DMS79 treated with DMSO at 0.1 percent for 48 hours (cell line): ENCODE measurements at regions not wholly inside any gene's neighbourhood (a gene's known extent, or its start where the extent isn't known, plus 50 kb on each side); places are given as distances from the start of the nearest gene placed in this dataset.
"Not testable (repeated sequence)": the region's sequence is repeated elsewhere in the genome, so short reads cannot be mapped to it uniquely, and the experiment has no call there.

ENCODE experiments used
- DNase-seq: peaks from one replicate; lab custom pipeline; 2025; lab: John Stamatoyannopoulos, UW

DNA sequence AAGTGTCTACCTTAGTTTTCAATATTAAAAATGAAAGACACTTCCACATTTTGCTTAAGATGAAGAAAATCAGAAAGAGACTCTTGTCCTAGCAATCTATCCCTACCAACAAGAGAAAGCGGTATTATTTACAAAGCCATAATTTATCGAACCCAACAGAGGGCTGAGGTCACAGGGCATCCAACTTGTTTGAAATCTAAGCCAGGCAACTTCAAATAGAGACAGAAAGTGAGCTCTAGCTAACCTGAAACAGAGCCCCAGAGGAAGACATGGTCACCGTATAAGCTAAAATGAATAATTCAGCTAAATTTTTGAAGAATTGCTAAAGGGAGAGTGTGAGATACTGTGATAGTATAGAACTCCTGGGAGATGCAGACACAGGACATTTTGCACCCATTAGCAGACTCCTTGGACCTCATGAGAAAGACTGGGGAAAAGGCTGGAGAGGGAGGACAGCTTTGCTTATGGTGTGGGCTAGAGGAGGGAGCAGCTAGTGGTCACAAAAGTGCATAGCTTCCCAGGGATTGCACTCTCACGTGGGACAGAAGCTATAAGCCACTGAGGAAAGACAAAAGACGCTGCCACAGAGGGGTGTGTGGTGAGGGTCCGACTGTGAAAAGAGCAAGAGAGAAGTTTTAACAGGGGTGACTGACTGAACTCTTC, 624.2 kb upstream of the GRIN3A start:
- DNase-seq: no peak

DNA sequence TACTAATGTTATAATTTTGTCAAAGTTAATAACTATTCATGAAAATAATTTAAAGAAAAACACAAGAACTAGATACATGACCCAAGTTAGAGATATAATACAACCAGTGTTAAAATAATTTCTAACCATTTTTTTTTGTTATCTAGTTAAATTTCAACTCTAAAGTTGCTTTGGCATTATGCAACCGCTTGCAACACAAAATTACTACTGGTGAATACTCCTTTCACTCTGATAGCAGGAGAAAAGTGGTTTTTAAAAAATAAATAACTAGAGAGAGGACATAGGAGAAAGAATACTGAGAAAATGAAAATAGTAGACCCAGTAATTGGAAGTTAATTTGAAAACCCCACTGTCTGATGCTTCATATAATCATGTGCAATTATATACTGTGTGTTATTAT, 622.4 kb upstream of the GRIN3A start:
- DNase-seq: no peak

DNA sequence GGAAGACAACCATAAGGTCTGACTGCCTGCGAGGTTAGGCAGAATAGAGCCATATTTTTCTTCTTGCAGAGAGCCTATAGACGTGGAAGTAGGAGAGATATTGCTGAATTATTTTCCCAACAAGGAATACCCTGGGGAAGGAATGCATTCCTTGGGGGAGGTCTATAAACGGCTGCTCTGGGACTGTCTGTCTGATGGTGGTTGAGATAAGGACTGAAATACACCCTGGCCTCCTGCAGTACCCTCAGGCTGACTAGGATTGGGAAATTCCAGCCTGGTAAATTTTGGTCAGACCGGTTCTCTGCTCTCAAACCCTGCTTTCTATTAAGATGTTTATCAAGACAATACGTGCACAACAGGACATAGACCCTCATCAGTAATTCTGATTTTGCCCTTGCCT, 617.5 kb upstream of the GRIN3A start:
- no peak for DNase-seq

DNA sequence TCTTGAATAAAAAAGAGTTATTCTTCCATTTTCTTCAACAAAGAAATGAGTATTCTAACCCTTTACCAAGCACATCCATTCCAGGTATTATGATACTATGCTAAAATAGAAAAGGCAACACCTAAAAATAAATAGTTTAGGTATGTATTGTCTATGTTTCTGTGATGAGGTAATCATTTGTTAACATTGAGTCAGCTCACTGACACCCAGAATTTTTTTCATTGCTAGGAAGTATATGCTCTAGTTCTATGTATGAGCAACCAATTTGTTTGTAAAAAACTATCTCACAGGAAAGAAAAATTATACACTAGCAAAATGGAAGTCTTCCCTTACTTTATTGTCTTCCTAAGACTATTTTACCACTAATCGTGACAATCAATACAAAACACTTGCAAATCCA, 615.6 kb upstream of the GRIN3A start:
- DNase-seq: no peak

DNA sequence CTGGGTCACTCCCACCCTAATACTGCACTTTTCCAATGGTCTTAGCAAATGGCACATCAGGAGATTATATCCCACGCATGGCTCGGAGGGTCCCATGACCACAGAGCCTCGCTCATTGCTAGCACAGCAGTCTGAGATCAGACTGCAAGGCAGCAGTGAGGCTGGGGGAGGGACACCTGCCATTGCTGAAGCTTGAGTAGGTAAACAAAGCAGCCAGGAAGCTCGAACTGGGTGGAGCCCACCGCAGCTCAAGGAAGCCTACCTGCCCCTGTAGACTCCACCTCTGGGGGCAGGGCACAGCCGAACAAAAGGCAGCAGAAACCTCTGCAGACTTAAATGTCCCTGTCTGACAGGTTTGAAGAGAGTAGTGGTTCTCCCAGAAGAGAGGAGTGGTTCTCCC, 599.0 kb upstream of the GRIN3A start:
- not testable (repeated sequence) for DNase-seq

DNA sequence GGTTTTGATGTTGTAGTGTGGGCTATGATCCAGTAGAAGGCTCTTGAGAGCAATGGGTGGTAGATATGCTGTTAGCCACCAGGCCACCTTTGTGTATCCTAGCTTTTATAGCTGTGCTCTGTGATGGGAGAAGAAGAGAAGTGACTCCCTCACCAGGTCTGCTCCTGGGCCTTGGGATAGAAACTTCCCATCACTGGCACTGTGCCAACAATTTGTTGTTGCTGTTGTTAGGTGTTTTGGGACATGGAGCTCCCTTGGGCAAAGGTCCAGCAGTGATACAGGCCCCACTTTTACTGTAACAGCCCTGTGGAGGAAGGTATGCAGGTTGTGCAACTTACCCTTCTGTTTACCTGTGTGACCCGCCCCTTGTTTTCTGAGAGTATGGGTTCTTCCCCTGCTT, 570.9 kb upstream of the GRIN3A start:
- no peak for DNase-seq

DNA sequence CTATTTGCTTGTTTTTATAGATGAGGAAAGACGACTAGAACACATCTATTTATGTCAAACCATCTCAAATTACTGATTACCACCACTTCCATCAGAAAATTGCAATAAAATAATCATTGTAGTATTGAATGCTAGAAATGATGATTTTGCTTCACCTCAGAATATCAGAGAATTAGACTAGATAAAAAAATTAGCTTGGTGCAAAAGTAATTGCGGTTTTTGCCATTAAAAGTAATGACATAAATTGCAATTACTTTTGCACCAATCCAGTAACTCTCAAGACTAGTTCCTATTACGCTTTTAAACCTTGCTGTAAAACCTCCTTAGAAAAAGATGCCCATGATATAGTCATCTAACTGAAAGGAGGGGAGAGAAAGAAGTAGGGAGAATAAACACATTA, 556.7 kb upstream of the GRIN3A start:
- DNase-seq: no peak

DNA sequence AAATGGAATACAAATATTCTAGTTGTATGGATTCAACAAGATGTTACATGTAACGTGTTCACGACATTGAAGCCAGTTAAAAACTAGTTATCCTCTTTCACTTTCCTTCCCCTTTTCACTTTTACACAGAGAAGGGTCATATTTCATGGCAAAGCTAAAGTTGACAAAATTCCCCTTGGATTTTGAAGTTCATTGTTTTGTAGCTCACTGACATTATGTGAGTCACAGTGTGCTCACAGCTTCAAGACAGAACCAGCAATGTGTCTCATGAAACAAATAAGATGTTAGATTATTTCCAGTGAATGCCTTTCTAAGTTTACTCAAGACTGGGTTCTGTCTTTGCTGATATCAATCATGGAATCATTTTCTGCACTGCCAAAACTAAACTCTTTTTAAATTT, 535.5 kb upstream of the GRIN3A start:
- no peak for DNase-seq

DNA sequence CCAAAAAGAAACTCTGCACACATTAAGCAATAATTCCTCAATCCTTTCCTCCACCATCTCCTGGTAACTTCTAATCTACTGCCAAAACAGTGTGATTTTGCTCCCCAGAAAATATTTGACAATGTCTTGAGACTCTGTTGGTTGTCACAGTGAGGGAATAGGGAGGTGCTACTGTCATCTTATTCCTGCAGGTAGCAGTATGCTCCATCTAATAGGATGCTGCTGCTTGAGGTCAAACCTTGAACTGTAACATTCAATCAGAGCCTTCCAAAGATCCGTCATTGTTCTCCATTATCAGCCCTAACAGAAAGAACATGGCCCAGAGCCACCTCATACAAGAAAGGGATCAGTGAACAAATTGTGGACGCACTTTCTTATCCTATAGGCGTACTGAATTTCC, 514.7 kb upstream of the GRIN3A start:
- DNase-seq: no peak

DNA sequence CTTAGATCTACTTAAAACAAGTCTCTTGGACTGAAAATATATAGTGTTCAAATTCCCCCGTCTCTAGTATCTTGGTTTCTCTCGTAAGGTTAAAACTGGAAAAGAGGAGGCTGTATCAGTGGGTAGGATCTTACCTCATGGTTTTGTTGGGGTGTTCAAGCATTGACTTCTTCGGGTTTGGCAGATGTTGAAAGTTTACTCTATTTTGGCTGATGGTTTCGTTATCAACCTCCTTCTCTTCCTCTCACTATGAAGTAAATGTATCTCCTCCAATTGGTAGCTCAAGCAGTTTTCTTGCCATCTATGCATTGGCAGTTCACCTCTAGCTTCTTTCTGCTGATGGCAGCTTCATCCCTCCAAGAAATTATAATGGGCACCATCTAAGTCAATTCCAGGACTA, 506.5 kb upstream of the GRIN3A start:
- DNase-seq: no peak

DNA sequence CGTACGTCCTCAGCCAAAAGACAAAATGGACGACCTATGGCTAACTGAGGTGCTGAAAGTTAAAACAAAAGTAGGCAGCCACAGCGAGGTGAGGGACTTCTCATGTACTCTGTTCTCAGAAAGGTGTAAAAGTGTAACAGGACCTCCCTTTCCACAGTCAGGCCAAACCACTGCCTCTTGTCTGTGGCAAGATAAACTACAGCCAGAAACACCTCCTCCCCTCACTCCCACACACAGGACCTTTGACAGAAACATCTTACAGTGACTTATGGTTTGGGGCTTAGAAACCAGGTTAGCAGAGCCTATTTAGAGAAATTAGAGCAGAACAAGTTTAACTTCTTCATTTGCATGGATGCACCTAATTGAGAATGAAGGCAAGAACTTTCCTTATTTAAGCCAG, 499.1 kb upstream of the GRIN3A start:
- no peak for DNase-seq

DNA sequence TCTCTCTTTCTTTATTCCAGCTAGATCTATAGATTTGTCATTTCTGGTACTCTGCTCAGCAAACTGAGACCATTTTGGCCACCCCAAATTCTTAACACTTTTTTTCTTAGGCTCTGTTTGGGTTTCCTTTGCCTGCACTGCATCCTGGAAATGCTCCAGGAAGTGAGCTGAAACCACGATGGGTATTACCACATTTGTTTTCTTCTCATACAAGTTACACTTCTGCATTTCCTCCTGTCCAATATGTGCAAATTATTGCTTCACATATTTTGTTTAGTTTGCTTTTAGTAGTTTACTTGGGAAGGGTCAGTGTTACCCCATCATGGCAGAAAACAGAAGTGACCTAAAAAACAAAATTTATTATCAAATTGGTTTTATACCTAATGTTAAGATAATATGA, 498.6 kb upstream of the GRIN3A start:
- no peak for DNase-seq

DNA sequence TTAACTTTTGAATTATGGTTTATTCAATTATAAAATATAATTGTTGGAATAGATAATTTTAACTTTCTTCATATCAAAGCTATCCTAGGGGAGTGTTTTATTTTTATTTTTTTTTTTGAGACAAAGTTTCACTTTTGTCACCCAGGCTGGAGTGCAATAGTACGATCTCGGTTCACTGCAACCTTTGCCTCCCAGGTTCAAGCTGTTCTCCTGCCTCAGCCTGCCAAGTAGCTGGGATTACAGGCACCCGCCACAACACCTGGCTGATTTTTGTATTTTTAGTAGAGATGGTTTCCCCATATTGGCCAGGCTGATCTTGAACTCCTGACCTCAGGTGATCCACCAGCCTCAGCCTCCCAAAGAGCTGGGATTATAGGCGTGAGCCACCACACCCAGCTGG, 489.0 kb upstream of the GRIN3A start:
- DNase-seq: not testable (repeated sequence)

DNA sequence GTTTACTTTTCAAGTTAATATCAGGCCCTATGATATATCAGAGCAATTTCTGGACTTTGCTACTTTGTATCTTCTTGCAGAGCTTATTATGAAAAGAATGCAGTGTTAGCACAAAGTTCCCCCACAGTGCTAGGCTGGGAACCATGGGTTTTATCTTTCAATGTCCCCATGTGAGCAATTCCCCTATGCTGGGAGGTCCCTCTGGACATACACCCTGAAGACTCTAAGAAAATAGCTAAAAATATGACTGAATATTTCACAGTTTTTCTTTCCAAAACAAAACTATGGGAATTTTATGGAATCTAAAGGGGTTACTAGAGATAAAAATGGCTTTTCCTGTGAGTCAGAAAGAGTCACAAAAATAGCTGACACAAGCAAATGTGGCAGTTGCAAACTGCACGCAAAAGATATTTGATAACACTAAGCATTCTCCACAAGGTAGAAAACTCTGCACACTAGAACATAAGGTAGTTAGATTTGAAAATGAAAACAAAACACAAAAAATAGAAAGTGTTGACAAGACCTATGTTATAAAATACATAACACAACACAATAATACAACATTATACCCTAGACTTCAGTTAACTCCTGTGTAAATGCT, 487.5 kb upstream of the GRIN3A start:
- no peak for DNase-seq

DNA sequence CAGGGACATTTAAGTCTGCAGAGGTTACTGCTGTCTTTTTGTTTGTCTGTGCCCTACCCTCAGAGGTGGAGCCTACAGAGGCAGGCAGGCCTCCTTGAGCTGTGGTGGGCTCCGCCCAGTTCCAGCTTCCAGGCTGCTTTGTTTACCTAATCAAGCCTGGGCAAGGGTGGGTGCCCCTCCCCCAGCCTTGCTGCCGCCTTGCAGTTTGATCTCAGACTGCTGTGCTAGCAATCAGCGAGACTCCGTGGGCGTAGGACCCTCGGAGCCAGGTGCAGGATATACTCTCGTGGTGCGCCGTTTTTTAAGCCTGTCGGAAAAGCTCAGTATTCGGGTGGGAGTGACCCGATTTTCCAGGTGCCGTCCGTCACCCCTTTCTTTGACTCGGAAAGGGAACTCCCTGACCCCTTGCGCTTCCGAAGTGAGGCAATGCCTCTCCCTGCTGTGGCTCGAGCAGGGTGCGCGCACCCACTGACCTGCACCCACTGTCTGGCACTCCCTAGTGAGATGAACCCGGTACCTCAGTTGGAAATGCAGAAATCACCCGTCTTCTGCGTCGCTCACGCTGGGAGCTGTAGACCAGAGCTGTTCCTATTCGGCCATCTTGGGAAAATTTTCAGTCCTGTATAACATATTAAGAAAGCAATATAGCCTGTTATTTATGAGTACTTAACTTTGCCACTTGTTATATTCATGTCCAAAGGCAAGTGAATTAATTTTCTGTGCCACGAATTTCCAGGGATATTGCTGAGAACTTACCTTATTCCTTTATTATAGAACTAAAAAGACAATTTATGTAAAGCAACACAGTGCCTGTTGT, 485.1 kb upstream of the GRIN3A start:
- DNase-seq: not testable (repeated sequence)

DNA sequence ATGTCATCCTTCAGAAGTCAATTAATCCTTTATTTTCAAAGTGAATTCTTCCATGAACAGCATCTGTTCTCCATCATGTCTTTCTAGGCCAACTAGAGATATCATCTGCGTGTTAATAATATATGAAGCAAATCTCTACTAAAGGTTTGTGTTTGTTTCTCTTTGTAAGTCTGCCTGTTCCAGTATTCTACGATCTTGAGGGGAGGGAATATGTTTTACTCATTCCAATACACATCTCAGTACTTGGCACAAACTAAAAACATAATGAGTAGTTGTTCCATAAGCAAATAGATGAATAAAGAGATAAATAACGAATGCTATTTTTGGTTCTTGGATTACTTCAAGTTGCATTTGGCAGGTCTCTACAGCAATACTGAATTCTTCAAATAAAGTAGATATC, 470.7 kb upstream of the GRIN3A start:
- no peak for DNase-seq

DNA sequence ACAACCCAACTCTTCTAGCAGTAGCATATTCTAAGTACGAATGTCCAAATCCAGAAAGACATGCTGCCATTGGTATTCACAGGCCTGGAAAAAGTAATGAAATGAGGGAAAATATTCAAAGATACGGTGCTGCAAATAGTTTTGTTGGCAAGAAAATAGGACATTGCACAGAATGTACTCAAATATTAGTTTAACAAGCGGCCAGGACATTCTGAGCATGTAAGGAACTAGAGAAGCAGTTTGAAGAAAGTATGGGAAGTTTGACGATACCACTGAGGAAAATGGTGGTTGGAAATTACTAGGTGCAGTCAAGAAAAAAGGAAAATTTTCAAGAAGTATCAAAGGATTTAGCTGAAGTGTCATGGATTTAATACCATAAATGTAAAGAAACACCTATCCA, 468.0 kb upstream of the GRIN3A start:
- DNase-seq: no peak

DNA sequence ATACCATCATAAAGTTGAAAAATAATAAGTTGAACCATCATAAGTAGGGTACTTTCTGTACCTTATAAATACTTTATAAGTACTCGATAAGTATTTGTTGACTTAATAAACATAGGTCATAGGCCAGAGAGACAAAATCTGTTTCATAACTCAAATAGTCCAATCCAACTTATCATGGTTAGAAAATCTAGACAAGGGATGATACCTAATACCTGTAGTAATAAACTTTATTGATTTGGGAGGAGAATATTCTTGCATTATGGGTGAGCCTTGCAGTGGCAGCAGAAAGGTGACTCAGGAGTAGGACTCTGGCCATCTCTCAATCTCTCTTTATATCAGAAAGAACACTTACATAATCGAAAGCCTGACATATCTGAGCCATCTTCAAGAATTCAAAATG, 466.8 kb upstream of the GRIN3A start:
- DNase-seq: no peak

DNA sequence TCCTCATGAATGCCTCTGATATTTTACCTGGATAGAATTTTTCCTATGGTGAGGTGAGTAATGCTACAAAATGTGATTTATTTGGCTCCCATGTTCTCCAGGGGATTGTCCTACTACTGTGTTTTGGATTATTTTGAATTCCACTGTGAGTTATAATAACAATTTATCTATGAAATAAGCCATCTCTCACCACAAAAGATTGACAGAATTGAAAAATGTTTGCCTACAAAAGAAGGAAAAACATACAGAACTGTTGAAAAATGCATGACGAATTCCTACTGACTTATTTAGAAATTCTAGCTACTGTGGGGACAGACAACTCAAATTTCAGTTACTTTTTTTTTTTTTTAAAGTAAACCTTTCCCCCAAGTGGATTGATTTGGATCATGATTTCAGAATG, 463.7 kb upstream of the GRIN3A start:
- DNase-seq: no peak

DNA sequence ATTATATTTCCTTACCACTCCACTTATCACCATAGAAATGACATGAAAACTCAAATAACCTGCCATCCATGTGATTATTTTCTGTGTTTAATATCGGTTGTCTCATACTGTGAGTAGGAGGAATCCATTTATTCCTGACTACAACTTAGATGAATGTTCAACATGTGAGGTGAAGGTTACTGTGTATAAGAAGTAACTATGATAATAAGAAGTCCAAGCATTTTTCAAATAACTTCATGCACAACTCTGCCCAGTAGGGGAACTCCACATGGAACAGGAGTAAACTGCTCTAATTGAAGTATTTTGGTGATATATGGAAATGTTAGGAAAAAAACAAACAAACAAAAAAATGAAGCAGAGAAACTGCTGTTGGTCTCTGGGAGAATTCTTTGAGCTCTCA, 447.5 kb upstream of the GRIN3A start:
- DNase-seq: no peak

DNA sequence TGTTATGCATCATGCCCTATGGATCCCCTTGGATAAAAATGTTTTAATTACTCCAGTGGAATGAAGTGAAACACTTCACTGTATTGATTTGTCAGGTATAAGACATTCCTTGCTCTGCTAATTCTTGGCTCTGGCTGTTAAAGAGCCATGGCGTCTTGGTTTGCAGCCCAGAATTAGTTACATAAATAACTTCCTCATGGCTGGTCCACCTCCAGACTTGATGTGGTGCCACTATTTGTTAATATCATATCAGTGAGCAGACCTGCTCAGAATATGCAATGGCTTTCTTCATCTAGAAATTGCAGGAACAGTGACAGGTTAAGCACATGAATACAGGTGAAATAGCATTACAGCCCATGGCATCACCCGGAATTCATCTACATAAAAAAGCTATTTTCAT, 446.9 kb upstream of the GRIN3A start:
- DNase-seq: no peak

DNA sequence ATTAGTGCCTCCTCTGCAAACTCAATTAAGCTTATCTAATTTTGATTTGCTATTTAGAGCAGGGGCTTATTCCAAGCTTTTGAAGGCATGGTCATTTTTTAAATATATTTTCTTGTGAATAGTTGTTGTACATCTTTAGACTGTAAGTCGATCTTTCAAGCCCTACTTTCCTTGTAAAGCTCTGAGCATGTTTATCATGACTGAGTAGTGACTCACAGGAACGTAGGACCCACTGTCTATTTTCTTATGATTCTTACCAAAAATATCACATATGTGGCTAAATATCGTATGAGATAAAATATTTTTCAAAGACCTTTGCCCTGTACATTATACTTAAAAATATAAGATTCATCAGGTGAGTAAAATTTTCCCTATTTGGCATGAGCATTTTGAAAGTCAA, 440.4 kb upstream of the GRIN3A start:
- no peak for DNase-seq

DNA sequence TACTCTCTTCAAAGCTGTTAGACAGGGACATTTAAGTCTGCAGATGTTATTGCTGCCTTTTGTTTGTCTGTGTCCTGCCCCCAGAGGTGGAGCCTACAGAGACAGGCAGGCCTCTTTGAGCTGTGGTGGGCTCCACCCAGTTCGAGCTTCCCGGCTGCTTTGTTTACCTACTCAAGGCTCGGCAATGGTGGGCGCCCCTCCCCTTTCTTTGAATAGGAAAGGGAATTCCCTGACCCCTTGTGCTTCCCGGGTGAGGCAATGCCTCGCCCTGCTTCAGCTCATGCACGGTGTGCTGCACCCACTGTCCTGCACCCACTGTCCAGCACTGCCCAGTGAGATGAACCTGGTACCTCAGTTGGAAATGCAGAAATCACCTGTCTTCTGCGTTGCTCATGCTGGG, 435.8 kb upstream of the GRIN3A start:
- not testable (repeated sequence) for DNase-seq

DNA sequence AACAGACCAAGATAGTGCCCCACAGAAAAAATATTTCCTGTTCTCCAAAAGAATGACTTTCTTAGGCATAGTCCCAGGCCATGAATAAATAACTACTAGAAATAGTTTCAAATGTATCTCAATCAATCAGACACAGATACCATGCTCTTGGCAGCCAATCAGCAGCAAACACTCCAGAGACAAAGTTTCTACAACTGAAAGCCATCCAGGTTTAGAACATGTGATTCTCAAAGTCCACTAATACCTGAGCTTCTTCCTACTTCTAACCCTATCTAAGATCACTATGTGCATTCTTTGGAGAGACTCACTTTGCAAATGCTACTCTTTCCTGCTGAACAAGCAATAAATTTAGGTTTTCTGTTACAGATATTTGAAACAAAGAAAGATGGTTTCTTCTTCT, 425.8 kb upstream of the GRIN3A start:
- no peak for DNase-seq
